HepG2 (cell line): ENCODE measurements at regions not wholly inside any gene's neighbourhood (a gene's known extent, or its start where the extent isn't known, plus 50 kb on each side); places are given as distances from the start of the nearest gene placed in this dataset.

Source experiments
- ATAC-seq: fragments of 200-7000 bp; cut with Tn5 transposase; 3 replicates; pipeline ENCODE4 v1.9.1; 2020; ENCODE audit warnings: mild to moderate bottlenecking, moderate library complexity
- BruUV-seq: library from RNA; stranded (reverse); fragments of 400-500 nt; replicated peaks from 2 replicates; lab custom pipeline; 2021; lab: Mats Ljungman, UMichigan
- CTCF ChIA-PET: fragments of 300-600 bp; formaldehyde crosslinking; extraction: SDS; loops from one replicate; lab custom pipeline; 2021; ENCODE audit warnings: low total read pairs, inconsistent platforms, low intra/inter-chr PET ratio; lab: Yijun Ruan, JAX
- POLR2A ChIA-PET: fragments of 350-600 bp; sonication (Branson Sonifier 250); formaldehyde crosslinking; loops from one replicate; lab custom pipeline; 2020; ENCODE audit warnings: antibody characterized with exemption, inconsistent platforms; lab: Yijun Ruan, JAX
- DNase-seq: peaks from one replicate; pipeline ENCODE4 v3.0.0-alpha.2; 2015; ENCODE audit warnings: low spot score
- FAIRE-seq: peaks from 3 replicates; lab custom pipeline; 2011; peaks lifted over from hg19 to GRCh38; lab: Jason Lieb, UNC
- H2AFZ ChIP-seq: one replicate; pipeline ENCODE4 v1.6.1; 2011; ENCODE audit warnings: low read length, inconsistent platforms
- H3K27ac ChIP-seq: fragments of 300-600 bp; 3 replicates; pipeline ENCODE4 v1.8.0; 2011; ENCODE audit warnings: mixed run types, mild to moderate bottlenecking, mixed read lengths, low read length, inconsistent platforms; ENCODE audit not compliant: insufficient read depth; ENCODE audit errors: extremely low read length
- H3K27me3 ChIP-seq, 2 experiments: fragments of 200-600 bp in 1 of 2; 2 replicates in 1 of 2; 3 replicates in 1 of 2; pipeline versions ENCODE4 v1.6.0 to v1.8.0; 2011; ENCODE audit warnings: low read length in 2 of 2, mild to moderate bottlenecking in 2 of 2, moderate library complexity in 2 of 2, inconsistent platforms in 1 of 2; ENCODE audit not compliant: insufficient read depth in 2 of 2, control insufficient read depth in 1 of 2
- H3K36me3 ChIP-seq, 2 experiments: fragments of 200-600 bp in 1 of 2; replicated peaks in 1 of 2; 2 replicates in 1 of 2; 3 replicates in 1 of 2; pipeline versions ENCODE4 v1.5.1 to v1.8.0; 2011; ENCODE audit warnings: low read length in 2 of 2, inconsistent platforms in 1 of 2; ENCODE audit not compliant: insufficient read depth in 2 of 2, control insufficient read depth in 1 of 2
- H3K4me1 ChIP-seq: 2 replicates; pipeline ENCODE4 v1.5.1; 2012; ENCODE audit warnings: low read length, inconsistent platforms; ENCODE audit not compliant: insufficient read depth
- H3K4me2 ChIP-seq: 2 replicates; pipeline ENCODE4 v1.6.0; 2011; ENCODE audit warnings: low read depth, low read length, inconsistent platforms
- H3K4me3 ChIP-seq, 3 experiments: fragments of 200-600 bp in 1 of 3; sonication (generic), shearing (Covaris generic) in 1 of 3; replicated peaks in 1 of 3; 2 replicates each; pipeline ENCODE4 v1.5.1; 2011 to 2016; ENCODE audit warnings: low read length in 3 of 3, inconsistent platforms in 2 of 3, low read depth in 2 of 3, mild to moderate bottlenecking in 2 of 3, control low read depth in 1 of 3, mixed read lengths in 1 of 3; ENCODE audit not compliant: insufficient read depth in 1 of 3
- H3K79me2 ChIP-seq: one replicate; pipeline ENCODE4 v1.6.1; 2011; ENCODE audit warnings: low read length, inconsistent platforms; ENCODE audit not compliant: insufficient read depth
- H3K9ac ChIP-seq: 2 replicates; pipeline ENCODE4 v1.6.0; 2011; ENCODE audit warnings: mild to moderate bottlenecking, low read depth, low read length, inconsistent platforms; ENCODE audit not compliant: insufficient read depth
- H3K9me3 ChIP-seq: 2 replicates; pipeline ENCODE4 v1.5.1; 2012; ENCODE audit warnings: mild to moderate bottlenecking, low read length
- H4K20me1 ChIP-seq: 2 replicates; pipeline ENCODE4 v1.6.0; 2011; ENCODE audit warnings: inconsistent platforms, mild to moderate bottlenecking, low read length, moderate library complexity; ENCODE audit not compliant: insufficient read depth
- HOXD1 ChIP-seq: sonication (generic); formaldehyde crosslinking; IDR thresholded peaks from 2 replicates; pipeline ENCODE4 v1.5.0; 2020; ENCODE audit warnings: missing genetic modification reagents
- ZNF598 ChIP-seq: sonication (generic); formaldehyde crosslinking; IDR thresholded peaks from 2 replicates; pipeline ENCODE4 v1.5.1; 2020; ENCODE audit warnings: mild to moderate bottlenecking, missing genetic modification reagents, borderline replicate concordance
- WGBS: methylation state at CpG from one replicate; pipeline ENCODE4 v1.1.6; 2017; ENCODE audit warnings: low lambda C conversion rate; 5-methylcytosine and 5-hydroxymethylcytosine counted together
- in situ Hi-C: cut with HindIII; loops from 2 replicates; pipeline ENCODE4 v1.10.0; 2017; ENCODE audit warnings: low pct_unique_long_range_greater_than_20kb; ENCODE audit not compliant: extremely low pct_ligation_motif_present
- intact Hi-C: fragments of 100-400 bp; cut with micrococcal nuclease; formaldehyde crosslinking; loops from one replicate; pipeline ENCODE4 v1.10.0; 2022; ENCODE audit not compliant: unreplicated experiment
- TF ChIP-seq, protein P1 (sequence below): sonication (generic); formaldehyde crosslinking; IDR thresholded peaks from 2 replicates; pipeline ENCODE4 v1.4.0; 2020; ENCODE audit warnings: missing genetic modification reagents
- TF ChIP-seq, protein P2 (sequence below): fragments of 450-650 bp; IDR thresholded peaks from 2 replicates; pipeline ENCODE4 v1.6.1; 2016

DNA sequence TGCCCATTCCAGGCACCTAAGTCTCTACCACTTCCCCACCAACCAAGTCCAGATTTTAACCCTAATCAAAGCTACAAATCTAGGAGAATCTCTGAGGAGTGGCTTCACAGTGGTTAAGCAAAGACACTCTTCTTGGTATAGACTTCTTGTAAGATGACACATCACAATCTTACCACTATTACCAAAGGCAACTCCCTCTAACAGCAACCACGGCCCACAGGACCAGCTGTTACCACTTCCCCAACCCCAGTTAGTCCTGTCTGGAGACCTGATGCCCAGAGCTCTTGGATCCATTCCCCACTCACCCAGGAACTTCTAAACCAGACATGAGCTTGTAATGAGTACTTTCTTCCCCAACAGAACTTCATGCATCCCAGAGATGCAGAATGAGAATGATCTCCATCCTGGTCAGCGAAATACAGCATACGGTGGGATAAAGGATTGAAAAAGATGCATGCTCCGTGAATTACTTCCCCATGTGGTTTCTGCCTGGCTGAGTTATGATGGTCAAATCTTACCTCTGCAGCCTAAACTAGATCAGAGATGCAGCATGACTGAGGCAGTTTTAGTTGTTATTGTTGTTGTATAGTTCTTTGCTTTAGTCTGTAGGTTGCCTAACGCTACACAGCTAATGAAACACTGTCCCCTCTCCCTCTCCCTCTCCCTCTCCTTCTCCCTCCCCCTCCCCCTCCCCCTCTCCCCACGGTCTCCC, 87.7 kb upstream of the FOXN3 start (continued):
- TF ChIP-seq, protein P1, sequence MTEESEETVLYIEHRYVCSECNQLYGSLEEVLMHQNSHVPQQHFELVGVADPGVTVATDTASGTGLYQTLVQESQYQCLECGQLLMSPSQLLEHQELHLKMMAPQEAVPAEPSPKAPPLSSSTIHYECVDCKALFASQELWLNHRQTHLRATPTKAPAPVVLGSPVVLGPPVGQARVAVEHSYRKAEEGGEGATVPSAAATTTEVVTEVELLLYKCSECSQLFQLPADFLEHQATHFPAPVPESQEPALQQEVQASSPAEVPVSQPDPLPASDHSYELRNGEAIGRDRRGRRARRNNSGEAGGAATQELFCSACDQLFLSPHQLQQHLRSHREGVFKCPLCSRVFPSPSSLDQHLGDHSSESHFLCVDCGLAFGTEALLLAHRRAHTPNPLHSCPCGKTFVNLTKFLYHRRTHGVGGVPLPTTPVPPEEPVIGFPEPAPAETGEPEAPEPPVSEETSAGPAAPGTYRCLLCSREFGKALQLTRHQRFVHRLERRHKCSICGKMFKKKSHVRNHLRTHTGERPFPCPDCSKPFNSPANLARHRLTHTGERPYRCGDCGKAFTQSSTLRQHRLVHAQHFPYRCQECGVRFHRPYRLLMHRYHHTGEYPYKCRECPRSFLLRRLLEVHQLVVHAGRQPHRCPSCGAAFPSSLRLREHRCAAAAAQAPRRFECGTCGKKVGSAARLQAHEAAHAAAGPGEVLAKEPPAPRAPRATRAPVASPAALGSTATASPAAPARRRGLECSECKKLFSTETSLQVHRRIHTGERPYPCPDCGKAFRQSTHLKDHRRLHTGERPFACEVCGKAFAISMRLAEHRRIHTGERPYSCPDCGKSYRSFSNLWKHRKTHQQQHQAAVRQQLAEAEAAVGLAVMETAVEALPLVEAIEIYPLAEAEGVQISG: no peak
- no peak for TF ChIP-seq HOXD1 (CRISPR knock-in tag)

DNA sequence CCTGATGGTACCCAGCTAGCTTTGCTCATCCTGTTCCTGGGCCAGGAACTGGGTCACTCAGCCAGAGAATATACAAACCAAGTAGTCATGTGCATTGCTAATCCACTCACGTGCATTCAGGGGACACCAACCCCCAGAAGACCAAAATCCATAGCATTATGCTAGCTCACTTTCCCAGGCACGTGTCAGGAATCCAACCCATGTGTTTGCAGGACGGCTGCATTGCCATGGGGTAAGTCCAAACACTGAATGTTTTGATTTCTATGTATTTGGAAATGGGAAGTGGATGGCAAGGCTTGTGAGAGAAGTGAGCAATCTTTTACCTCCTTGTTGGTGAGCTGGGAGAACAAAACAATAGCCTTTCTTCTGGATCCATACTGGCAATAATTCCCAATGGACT, 87.1 kb upstream of the FOXN3 start:
- Histone ChIP-seq H3K9ac (no peak overlapping the region), H2AFZ (no peak overlapping the region), H3K36me3 (peaks cover 0 to 3% of the 10 kb centered on the region in 2 experiments; a peak in 1 of 5 replicates), H3K4me3 (no peak overlapping the region), H3K27ac (no peak overlapping the region), H4K20me1 (no peaks in the 10 kb centered on the region; the same call in 1 of the 2 replicates), H3K9me3 (no peaks in the 10 kb centered on the region), H3K27me3 (no peaks in the 10 kb centered on the region), H3K79me2 (no peaks in the 10 kb centered on the region), H3K4me1 (peaks cover 34% of the 10 kb centered on the region), H3K4me2 (no peak overlapping the region)
- no CpG with 5 or more reads among the region's 3 CpGs for WGBS
- FAIRE-seq: no peak
- ATAC-seq: no peak
- ChIA-PET CTCF (no interaction called here), POLR2A (no interaction called here)
- no peak for DNase-seq
- intact Hi-C loops (no loop called here), in situ Hi-C loops (no loop called here)
- TF ChIP-seq, protein P2, sequence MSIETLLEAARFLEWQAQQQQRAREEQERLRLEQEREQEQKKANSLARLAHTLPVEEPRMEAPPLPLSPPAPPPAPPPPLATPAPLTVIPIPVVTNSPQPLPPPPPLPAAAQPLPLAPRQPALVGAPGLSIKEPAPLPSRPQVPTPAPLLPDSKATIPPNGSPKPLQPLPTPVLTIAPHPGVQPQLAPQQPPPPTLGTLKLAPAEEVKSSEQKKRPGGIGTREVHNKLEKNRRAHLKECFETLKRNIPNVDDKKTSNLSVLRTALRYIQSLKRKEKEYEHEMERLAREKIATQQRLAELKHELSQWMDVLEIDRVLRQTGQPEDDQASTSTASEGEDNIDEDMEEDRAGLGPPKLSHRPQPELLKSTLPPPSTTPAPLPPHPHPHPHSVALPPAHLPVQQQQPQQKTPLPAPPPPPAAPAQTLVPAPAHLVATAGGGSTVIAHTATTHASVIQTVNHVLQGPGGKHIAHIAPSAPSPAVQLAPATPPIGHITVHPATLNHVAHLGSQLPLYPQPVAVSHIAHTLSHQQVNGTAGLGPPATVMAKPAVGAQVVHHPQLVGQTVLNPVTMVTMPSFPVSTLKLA: 0 out of 2 replicates have a peak, but pooled peaks have one; percentile 19
- no peak for TF ChIP-seq ZNF598 (CRISPR knock-in tag)
- BruUV-seq: no TSS peak
